H9 (cell line): ENCODE measurements at regions not wholly inside any gene's neighbourhood (a gene's known extent, or its start where the extent isn't known, plus 50 kb on each side); places are given as distances from the start of the nearest gene placed in this dataset.

Source experiments
- DNase-seq: peaks from one replicate; pipeline ENCODE4 v3.0.0-alpha.2; 2017
- H2AFZ ChIP-seq: one replicate; pipeline ENCODE4 v1.6.1; 2013; ENCODE audit warnings: mild to moderate bottlenecking, low read length, control low read depth, moderate library complexity
- H2AK5ac ChIP-seq: 2 replicates; pipeline ENCODE4 v1.6.1; 2013; ENCODE audit warnings: low read length, control low read depth, mixed read lengths; ENCODE audit not compliant: insufficient read length
- H2BK120ac ChIP-seq: one replicate; pipeline ENCODE4 v1.6.1; 2013; ENCODE audit warnings: low read depth, mild to moderate bottlenecking, low read length, control low read depth, inconsistent platforms; ENCODE audit not compliant: poor library complexity, severe bottlenecking
- H2BK12ac ChIP-seq: 2 replicates; pipeline ENCODE4 v1.6.1; 2013; ENCODE audit warnings: low read length, control low read depth, mixed read lengths, low read depth; ENCODE audit not compliant: insufficient read length
- H2BK15ac ChIP-seq: 2 replicates; pipeline ENCODE4 v1.6.1; 2013; ENCODE audit warnings: low read depth, low read length, control low read depth
- H2BK20ac ChIP-seq: one replicate; pipeline ENCODE4 v1.6.1; 2013; ENCODE audit warnings: low read depth, mild to moderate bottlenecking, low read length, control low read depth, inconsistent platforms; ENCODE audit not compliant: poor library complexity, severe bottlenecking
- H2BK5ac ChIP-seq: 2 replicates; pipeline ENCODE4 v1.6.1; 2013; ENCODE audit warnings: low read length, control low read depth, mixed read lengths; ENCODE audit not compliant: insufficient read length
- H3K14ac ChIP-seq: 2 replicates; pipeline ENCODE4 v1.6.1; 2013; ENCODE audit warnings: low read length, control low read depth; ENCODE audit not compliant: insufficient read depth
- H3K18ac ChIP-seq: 2 replicates; pipeline ENCODE4 v1.6.1; 2013; ENCODE audit warnings: low read depth, mild to moderate bottlenecking, mixed read lengths, low read length, control low read depth; ENCODE audit not compliant: insufficient read length
- H3K23ac ChIP-seq: 2 replicates; pipeline ENCODE4 v1.6.1; 2013; ENCODE audit warnings: low read length, control low read depth, mixed read lengths, low read depth; ENCODE audit not compliant: insufficient read length
- H3K23me2 ChIP-seq: 2 replicates; pipeline ENCODE4 v1.6.1; 2013; ENCODE audit warnings: low read depth, mild to moderate bottlenecking, mixed read lengths, low read length, control low read depth; ENCODE audit not compliant: insufficient read length, poor library complexity, severe bottlenecking
- H3K27ac ChIP-seq: 2 replicates; pipeline ENCODE4 v1.5.1; 2013; ENCODE audit warnings: low read length, control low read depth, mixed read lengths, low read depth; ENCODE audit not compliant: insufficient read length
- H3K27me3 ChIP-seq: 2 replicates; pipeline ENCODE4 v1.6.1; 2013; ENCODE audit warnings: low read length, control low read depth, inconsistent platforms; ENCODE audit not compliant: insufficient read depth
- H3K4ac ChIP-seq: 2 replicates; pipeline ENCODE4 v1.6.1; 2013; ENCODE audit warnings: low read depth, mild to moderate bottlenecking, control low read depth, inconsistent platforms, low read length, moderate library complexity
- H3K4me1 ChIP-seq: 2 replicates; pipeline ENCODE4 v1.6.1; 2013; ENCODE audit warnings: low read length, control low read depth, inconsistent platforms; ENCODE audit not compliant: insufficient read depth
- H3K4me2 ChIP-seq: 2 replicates; pipeline ENCODE4 v1.6.1; 2013; ENCODE audit warnings: low read length, control low read depth, mixed read lengths; ENCODE audit not compliant: insufficient read length, insufficient read depth
- H3K56ac ChIP-seq: 2 replicates; pipeline ENCODE4 v1.6.1; 2013; ENCODE audit warnings: low read depth, mild to moderate bottlenecking, mixed read lengths, low read length, control low read depth; ENCODE audit not compliant: insufficient read length
- H3K79me1 ChIP-seq: 2 replicates; pipeline ENCODE4 v1.6.1; 2013; ENCODE audit warnings: low read depth, mild to moderate bottlenecking, moderate library complexity, low read length, control low read depth, inconsistent platforms; ENCODE audit not compliant: insufficient read depth, poor library complexity, severe bottlenecking
- H3K79me2 ChIP-seq: 2 replicates; pipeline ENCODE4 v1.6.1; 2013; ENCODE audit warnings: low read length, control low read depth, inconsistent platforms; ENCODE audit not compliant: insufficient read depth
- H3K9ac ChIP-seq: 2 replicates; pipeline ENCODE4 v1.6.1; 2013; ENCODE audit warnings: low read length, control low read depth, mixed read lengths; ENCODE audit not compliant: insufficient read length; ENCODE audit errors: extremely low read depth
- H3K9me3 ChIP-seq: one replicate; pipeline ENCODE4 v1.6.1; 2013; ENCODE audit warnings: low read depth, low read length, inconsistent platforms; ENCODE audit not compliant: control insufficient read depth
- H3T11ph ChIP-seq: one replicate; pipeline ENCODE4 v1.6.1; 2013; ENCODE audit warnings: mild to moderate bottlenecking, low read length, control low read depth, inconsistent platforms
- H4K20me1 ChIP-seq: one replicate; pipeline ENCODE4 v1.6.1; 2013; ENCODE audit not compliant: control insufficient read depth, insufficient read length, insufficient read depth
- H4K5ac ChIP-seq: 2 replicates; pipeline ENCODE4 v1.6.1; 2013; ENCODE audit warnings: low read depth, mild to moderate bottlenecking, mixed read lengths, low read length, control low read depth; ENCODE audit not compliant: insufficient read length
- H4K8ac ChIP-seq: replicated peaks from 2 replicates; pipeline ENCODE4 v1.6.1; 2013; ENCODE audit warnings: low read length, control low read depth, mixed read lengths, low read depth; ENCODE audit not compliant: insufficient read length
- H4K91ac ChIP-seq: 2 replicates; pipeline ENCODE4 v1.6.1; 2013; ENCODE audit warnings: low read depth, mild to moderate bottlenecking, moderate library complexity, mixed read lengths, low read length, control low read depth; ENCODE audit not compliant: insufficient read length
- H3K27ac Mint-ChIP-seq, 3 experiments: 2 replicates in 2 of 3; 3 replicates in 1 of 3; pipeline ENCODE4 v1.8.0; 2020 to 2021; ENCODE audit warnings: mixed read lengths in 3 of 3, mild to moderate bottlenecking in 1 of 3, moderate library complexity in 1 of 3
- H3K27me3 Mint-ChIP-seq: 2 replicates; pipeline ENCODE4 v1.8.0; 2021; ENCODE audit warnings: low read depth, mild to moderate bottlenecking, moderate library complexity, mixed read lengths
- H3K36me3 Mint-ChIP-seq, 3 experiments: 2 replicates in 2 of 3; 3 replicates in 1 of 3; pipeline ENCODE4 v1.8.0; 2020 to 2021; ENCODE audit warnings: low read depth in 3 of 3, mixed read lengths in 3 of 3; ENCODE audit not compliant: insufficient read depth in 1 of 3
- H3K4me1 Mint-ChIP-seq, 2 experiments: 2 replicates each; pipeline ENCODE4 v1.8.0; 2020; ENCODE audit warnings: mixed read lengths in 2 of 2
- H3K4me3 Mint-ChIP-seq, 2 experiments: 2 replicates in 1 of 2; 3 replicates in 1 of 2; pipeline ENCODE4 v1.8.0; 2020 to 2021; ENCODE audit warnings: mild to moderate bottlenecking in 2 of 2, mixed read lengths in 2 of 2, moderate library complexity in 1 of 2
- H3K9me3 Mint-ChIP-seq, 2 experiments: 2 replicates in 1 of 2; 3 replicates in 1 of 2; pipeline ENCODE4 v1.8.0; 2020; ENCODE audit warnings: mild to moderate bottlenecking in 2 of 2, mixed read lengths in 2 of 2, moderate library complexity in 1 of 2
- CTCF ChIP-seq: fragments of 200-600 bp; sonication (generic); conservative IDR thresholded peaks from 3 replicates; pipeline ENCODE4 v1.8.0; 2021; ENCODE audit warnings: antibody characterized with exemption, mild to moderate bottlenecking

GRCh38 chr6:50549475-50549874, 163.9 kb upstream of the TFAP2D start:
- Histone ChIP-seq H3K56ac (no peak overlapping the region), H3K23ac (no peak overlapping the region), H4K5ac (no peak overlapping the region), H2BK5ac (no peak overlapping the region), H4K8ac (no peak overlapping the region), H4K20me1 (no peaks in the 10 kb centered on the region), H2AFZ (no peak overlapping the region), H3K27ac (no peak overlapping the region), H3T11ph (no peak overlapping the region), H2AK5ac (no peak overlapping the region), H3K9me3 (no peaks in the 10 kb centered on the region), H3K18ac (no peak overlapping the region), H2BK12ac (no peak overlapping the region), H3K9ac (no peak overlapping the region), H3K4ac (no peak overlapping the region), H3K79me1 (no peaks in the 10 kb centered on the region), H3K79me2 (no peaks in the 10 kb centered on the region), H3K4me1 (no peaks in the 10 kb centered on the region), H2BK20ac (no peak overlapping the region), H2BK15ac (no peak overlapping the region), H4K91ac (no peak overlapping the region), H3K23me2 (no peaks in the 10 kb centered on the region), H3K27me3 (no peaks in the 10 kb centered on the region), H3K14ac (no peak overlapping the region), H2BK120ac (no peak overlapping the region), H3K4me2 (no peak overlapping the region)
- H3K9me3 Mint-ChIP-seq: no peaks in the 10 kb centered on the region
- H3K36me3 Mint-ChIP-seq: no peaks in the 10 kb centered on the region
- no peak overlapping the region for H3K4me3 Mint-ChIP-seq
- H3K27me3 Mint-ChIP-seq: no peaks in the 10 kb centered on the region
- no peak for TF ChIP-seq CTCF
- H3K27ac Mint-ChIP-seq: no peak overlapping the region
- no peak for DNase-seq
- no peaks in the 10 kb centered on the region for H3K4me1 Mint-ChIP-seq
